GM18873 (cell line): ENCODE measurements at regions not wholly inside any gene's neighbourhood (a gene's known extent, or its start where the extent isn't known, plus 50 kb on each side); places are given as distances from the start of the nearest gene placed in this dataset.

Source experiments
- ATAC-seq: cut with Tn5 transposase; IDR thresholded peaks from one replicate; pipeline ENCODE4 v1.9.1; 2021; ENCODE audit warnings: mild to moderate bottlenecking, moderate library complexity, moderate number of reproducible peaks; ENCODE audit not compliant: unreplicated experiment, low FRiP score

GRCh38 chr3:177580437-177580836 is 383.2 kb upstream of the TBL1XR1 start:
- ATAC-seq = no peak

- ATAC-seq = no peak
Measured at GRCh38 chr3:177585271-177585670, 388.0 kb upstream of the TBL1XR1 start.

GRCh38 chr3:177589041-177589650 is 391.9 kb upstream of the TBL1XR1 start:
- no peak for ATAC-seq

- ATAC-seq = peak; percentile 73
Measured at GRCh38 chr3:177589911-177590381, 392.7 kb upstream of the TBL1XR1 start.

- no peak for ATAC-seq
Measured at GRCh38 chr3:177590826-177591225, 393.5 kb upstream of the TBL1XR1 start.

- peak; percentile 71 for ATAC-seq
Measured at GRCh38 chr3:177591379-177591778, 394.1 kb upstream of the TBL1XR1 start.

GRCh38 chr3:177594096-177594495 is 396.8 kb upstream of the TBL1XR1 start:
- ATAC-seq = no peak

GRCh38 chr3:177595530-177596188 is 398.4 kb upstream of the TBL1XR1 start:
- ATAC-seq = no peak

- no peak for ATAC-seq
Measured at GRCh38 chr3:177596248-177596815, 399.1 kb upstream of the TBL1XR1 start.

GRCh38 chr3:177596816-177597271 is 399.6 kb upstream of the TBL1XR1 start:
- ATAC-seq = no peak

GRCh38 chr3:177597311-177598096 is 400.2 kb upstream of the TBL1XR1 start:
- no peak for ATAC-seq

- ATAC-seq = no peak
Measured at GRCh38 chr3:177598097-177598833, 401.0 kb upstream of the TBL1XR1 start.

GRCh38 chr3:177599326-177599725 is 402.0 kb upstream of the TBL1XR1 start:
- no peak for ATAC-seq

GRCh38 chr3:177599837-177600236 is 402.6 kb upstream of the TBL1XR1 start:
- no peak for ATAC-seq

GRCh38 chr3:177600411-177600810 is 403.1 kb upstream of the TBL1XR1 start:
- no peak for ATAC-seq

- no peak for ATAC-seq
Measured at GRCh38 chr3:177601152-177601551, 403.9 kb upstream of the TBL1XR1 start.

GRCh38 chr3:177602601-177603147 is 405.4 kb upstream of the TBL1XR1 start:
- ATAC-seq = no peak

GRCh38 chr3:177603148-177603603 is 405.9 kb upstream of the TBL1XR1 start:
- no peak for ATAC-seq

- ATAC-seq = no peak
Measured at GRCh38 chr3:177604181-177604580, 406.9 kb upstream of the TBL1XR1 start.

- no peak for ATAC-seq
Measured at GRCh38 chr3:177606891-177607290, 409.6 kb upstream of the TBL1XR1 start.
